GM19467 (cell line): ENCODE measurements at regions not wholly inside any gene's neighbourhood (a gene's known extent, or its start where the extent isn't known, plus 50 kb on each side); places are given as distances from the start of the nearest gene placed in this dataset.

Experiments used
- ATAC-seq: cut with Tn5 transposase; IDR thresholded peaks from one replicate; pipeline ENCODE4 v1.9.1; 2021; ENCODE audit warnings: mild to moderate bottlenecking, moderate library complexity; ENCODE audit not compliant: unreplicated experiment

GRCh38 chr6:50102676-50103075 is 52.9 kb upstream of the DEFB112 start:
- ATAC-seq: no peak

GRCh38 chr6:50110587-50110986 is 60.9 kb upstream of the DEFB112 start:
- ATAC-seq: no peak

- no peak for ATAC-seq
These were observed 63.5 kb upstream of the DEFB112 start for GRCh38 chr6:50112981-50113857.

- ATAC-seq: no peak
These were observed 66.7 kb upstream of the DEFB112 start for GRCh38 chr6:50116390-50116789.

GRCh38 chr6:50116797-50117542 is 67.2 kb upstream of the DEFB112 start:
- ATAC-seq: no peak

GRCh38 chr6:50120300-50120699 is 70.6 kb upstream of the DEFB112 start:
- ATAC-seq: no peak

GRCh38 chr6:50123688-50124087 is 74.0 kb upstream of the DEFB112 start:
- no peak for ATAC-seq

GRCh38 chr6:50124572-50124971 is 74.8 kb upstream of the DEFB112 start:
- no peak for ATAC-seq

- no peak for ATAC-seq
These were observed 78.8 kb upstream of the DEFB112 start for GRCh38 chr6:50128420-50129005.

GRCh38 chr6:50135968-50136367 is 86.2 kb upstream of the DEFB112 start:
- no peak for ATAC-seq

- no peak for ATAC-seq
These were observed 91.4 kb upstream of the DEFB112 start for GRCh38 chr6:50141100-50141499.

GRCh38 chr6:50143011-50143719 is 93.4 kb upstream of the DEFB112 start:
- ATAC-seq: no peak

GRCh38 chr6:50145125-50145524 is 95.4 kb upstream of the DEFB112 start:
- ATAC-seq: no peak

- no peak for ATAC-seq
These were observed 97.6 kb upstream of the DEFB112 start for GRCh38 chr6:50147371-50147770.

- no peak for ATAC-seq
These were observed 130.9 kb upstream of the DEFB112 start for GRCh38 chr6:50180646-50181045.

GRCh38 chr6:50185006-50185405 is 135.3 kb upstream of the DEFB112 start:
- ATAC-seq: no peak

GRCh38 chr6:50187351-50187921 is 137.7 kb upstream of the DEFB112 start:
- ATAC-seq: no peak

GRCh38 chr6:50198245-50198644 is 148.5 kb upstream of the DEFB112 start:
- no peak for ATAC-seq

- ATAC-seq: no peak
These were observed 153.0 kb upstream of the DEFB112 start for GRCh38 chr6:50202766-50203165.

GRCh38 chr6:50211582-50211981 is 161.9 kb upstream of the DEFB112 start:
- ATAC-seq: no peak

GRCh38 chr6:50213146-50213545 is 163.4 kb upstream of the DEFB112 start:
- no peak for ATAC-seq
